ENCODE measurements at regions not wholly inside any gene's neighbourhood (a gene's known extent, or its start where the extent isn't known, plus 50 kb on each side); places are given as distances from the start of the nearest gene placed in this dataset.

GRCh38 chr12:98417266-98417665 is 98.1 kb upstream of the TMPO start:
- DNase-seq (ENCODE audit: low read depth) = peak; percentile 19
- TF ChIP-seq CTCF (IDR thresholded peaks at IDR 0.05; ENCODE audit: insufficient read depth, low read depth, low read length, missing control alignments) = no peak
- H3K4me3 ChIP-seq (ENCODE audit: low read length) = no peak overlapping the region

GRCh38 chr12:98418357-98419075 is 96.9 kb upstream of the TMPO start:
- peak; percentile 96 for DNase-seq (ENCODE audit: low read depth)
- H3K4me3 ChIP-seq (ENCODE audit: low read length) = peak overlapping the region; percentile 13
- no peak for TF ChIP-seq CTCF (IDR thresholded peaks at IDR 0.05; ENCODE audit: insufficient read depth, low read depth, low read length, missing control alignments)

- no peak for DNase-seq (ENCODE audit: low read depth)
These were observed 96.2 kb upstream of the TMPO start for GRCh38 chr12:98419081-98419794.

GRCh38 chr12:98419795-98420404 is 95.5 kb upstream of the TMPO start:
- TF ChIP-seq CTCF (IDR thresholded peaks at IDR 0.05; ENCODE audit: insufficient read depth, low read depth, low read length, missing control alignments) = no peak
- H3K4me3 ChIP-seq (ENCODE audit: low read length) = no peak overlapping the region
- DNase-seq (ENCODE audit: low read depth) = no peak

More at GRCh38 chr12:98419081-98419794, 96.2 kb upstream of the TMPO start:
- no peak overlapping the region for H3K4me3 ChIP-seq (ENCODE audit: low read length)
- no peak for TF ChIP-seq CTCF (IDR thresholded peaks at IDR 0.05; ENCODE audit: insufficient read depth, low read depth, low read length, missing control alignments)

GRCh38 chr12:98420461-98420860 is 94.9 kb upstream of the TMPO start:
- TF ChIP-seq CTCF (IDR thresholded peaks at IDR 0.05; ENCODE audit: insufficient read depth, low read depth, low read length, missing control alignments) = no peak
- H3K4me3 ChIP-seq (ENCODE audit: low read length) = no peak overlapping the region

GRCh38 chr12:98421316-98421715 is 94.1 kb upstream of the TMPO start:
- DNase-seq (ENCODE audit: low read depth) = no peak
- no peak overlapping the region for H3K4me3 ChIP-seq (ENCODE audit: low read length)
- TF ChIP-seq CTCF (IDR thresholded peaks at IDR 0.05; ENCODE audit: insufficient read depth, low read depth, low read length, missing control alignments) = no peak

More at GRCh38 chr12:98420461-98420860, 94.9 kb upstream of the TMPO start:
- no peak for DNase-seq (ENCODE audit: low read depth)
